ENCODE measurements at regions not wholly inside any gene's neighbourhood (a gene's known extent, or its start where the extent isn't known, plus 50 kb on each side); places are given as distances from the start of the nearest gene placed in this dataset.
"Not testable (repeated sequence)": the region's sequence is repeated elsewhere in the genome, so short reads cannot be mapped to it uniquely, and the experiment has no call there.

DNA sequence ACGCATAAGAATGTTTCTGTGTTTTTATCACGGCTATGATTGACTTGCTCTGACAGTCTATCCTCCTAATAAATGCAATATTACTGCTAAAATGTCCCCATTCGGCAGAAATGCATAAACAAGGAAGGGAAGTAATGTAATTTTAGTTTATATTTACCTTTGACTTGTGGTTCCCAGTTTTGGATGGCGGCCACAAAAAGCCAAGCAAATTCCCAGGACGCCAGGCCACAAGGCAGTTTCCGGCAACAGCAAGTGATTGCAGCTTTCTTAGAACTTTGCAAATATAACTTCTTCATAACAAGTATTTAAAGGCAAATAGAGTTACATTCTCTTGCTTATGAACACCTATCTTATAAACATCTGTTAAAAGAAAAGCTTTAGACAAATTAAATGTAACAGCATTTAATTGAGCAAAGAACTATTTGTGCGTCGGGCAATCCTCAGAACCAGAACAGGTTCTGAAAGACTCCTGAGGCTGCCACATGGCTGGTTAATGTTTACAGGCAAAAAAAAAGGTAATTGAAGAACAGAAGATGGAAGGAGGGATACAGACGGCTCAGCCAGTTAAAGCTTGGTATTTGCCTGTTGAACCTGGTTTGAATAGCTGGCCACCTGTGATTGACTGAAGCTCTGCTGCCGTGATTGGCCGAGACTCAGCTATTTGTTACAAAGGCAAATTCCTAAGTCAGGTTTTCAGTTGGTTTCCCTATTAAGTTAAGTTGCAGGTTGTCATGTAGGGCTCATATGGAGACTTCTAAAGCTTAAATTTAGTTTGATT lies 80.8 kb downstream of the C21orf91 start:
- no peak for DNase-seq

- no peak for DNase-seq
Observed at GRCh38 chr21:17736072-17736471, 83.1 kb downstream of the C21orf91 start.

DNA sequence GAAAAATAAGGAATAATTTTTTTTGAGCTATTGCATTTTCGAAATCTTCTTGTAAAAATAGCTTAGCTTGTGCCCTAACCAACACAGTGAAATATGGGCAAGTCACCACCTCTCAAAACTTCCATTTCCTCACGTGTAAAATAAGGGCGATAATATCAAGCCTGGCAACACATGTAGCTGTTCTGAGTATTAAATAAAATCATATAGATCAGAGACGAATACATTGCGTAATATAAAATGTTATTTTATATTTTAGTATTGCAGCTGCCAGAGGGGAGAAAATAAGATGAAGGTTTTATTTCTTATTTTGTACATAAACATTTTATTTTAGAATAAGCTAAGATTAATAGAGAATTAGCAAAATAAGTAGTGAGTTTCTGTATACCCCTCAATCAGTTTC lies 85.9 kb downstream of the C21orf91 start:
- DNase-seq: no peak

DNA sequence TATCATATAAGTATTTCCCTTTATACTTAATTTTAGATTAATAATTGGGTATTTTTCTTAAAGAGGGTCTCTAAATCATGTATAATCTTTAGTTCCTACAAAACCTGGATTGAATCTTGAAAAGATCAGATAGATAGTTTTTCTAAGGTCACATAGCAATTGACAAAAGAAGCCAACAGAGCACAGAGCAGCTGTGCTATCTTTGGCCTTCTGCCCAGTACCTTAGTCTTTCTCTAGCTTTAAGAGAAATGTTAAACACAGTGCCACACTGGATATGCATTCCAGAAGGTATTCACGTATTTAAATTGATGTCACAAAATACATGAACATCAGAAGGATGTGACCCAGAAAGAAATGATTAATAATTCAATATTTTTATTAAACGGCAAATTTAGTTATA lies 86.8 kb downstream of the C21orf91 start:
- DNase-seq: peak; percentile 54

DNA sequence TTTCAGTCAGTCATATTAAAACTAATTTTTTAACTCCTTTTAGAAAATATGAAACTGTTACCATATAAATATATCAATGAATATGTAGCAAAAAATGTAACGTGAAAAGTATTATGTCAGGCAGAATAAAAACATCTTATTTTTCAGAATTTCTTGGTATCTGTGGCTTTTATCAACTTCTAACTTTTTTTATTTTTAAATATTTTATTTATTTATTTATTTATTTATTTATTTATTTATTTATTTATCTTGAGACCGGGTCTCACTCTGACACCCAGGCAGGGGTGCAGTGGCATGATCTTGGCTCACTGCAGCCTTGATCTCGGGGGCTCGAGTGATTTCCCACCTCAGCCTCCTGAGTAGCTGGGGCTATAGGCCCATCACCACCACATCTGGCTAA lies 87.6 kb downstream of the C21orf91 start:
- DNase-seq: no peak

DNA sequence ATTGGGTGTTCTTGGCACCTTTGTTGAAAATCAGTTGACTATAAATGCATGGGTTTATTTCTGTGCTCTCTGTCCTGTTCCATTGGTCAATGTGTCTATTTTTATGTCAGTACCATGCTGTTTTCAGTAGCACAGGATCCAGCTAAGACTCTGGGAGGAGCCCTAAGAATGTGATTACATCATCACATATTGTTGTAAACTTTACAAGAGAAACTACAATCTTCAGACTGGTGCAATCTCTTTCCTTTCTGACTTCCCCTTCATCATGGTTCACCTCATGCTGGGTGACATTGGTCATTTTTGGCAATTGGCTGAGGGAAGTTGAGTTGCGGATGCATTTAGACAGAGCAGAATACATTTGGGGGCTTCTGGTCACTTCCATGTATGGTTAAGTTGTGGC lies 88.4 kb downstream of the C21orf91 start:
- DNase-seq: no peak

DNA sequence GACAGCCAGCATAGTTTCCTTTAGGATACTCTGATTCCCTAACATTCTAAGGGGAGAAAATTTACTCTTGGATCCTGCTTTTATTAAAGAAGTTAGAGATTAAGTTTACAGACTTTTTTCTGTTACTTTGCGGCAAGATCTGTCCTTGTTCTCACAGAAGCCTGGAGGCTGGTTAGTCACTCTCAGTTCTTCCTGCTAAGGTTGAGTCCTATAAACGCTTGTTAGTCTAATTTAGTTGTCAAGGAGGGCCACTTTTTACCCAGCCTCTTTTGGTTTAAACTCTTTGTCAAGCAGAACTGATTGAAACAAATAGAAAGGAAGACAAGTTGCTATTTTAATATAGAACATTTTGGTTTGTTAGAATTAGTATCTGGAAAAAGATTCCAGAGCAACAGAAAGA lies 89.7 kb downstream of the C21orf91 start:
- no peak for DNase-seq

- no peak for DNase-seq
Observed at GRCh38 chr21:17727361-17727760, 91.8 kb downstream of the C21orf91 start.

- DNase-seq: no peak
Observed at GRCh38 chr21:17726047-17726829, 92.9 kb downstream of the C21orf91 start.

DNA sequence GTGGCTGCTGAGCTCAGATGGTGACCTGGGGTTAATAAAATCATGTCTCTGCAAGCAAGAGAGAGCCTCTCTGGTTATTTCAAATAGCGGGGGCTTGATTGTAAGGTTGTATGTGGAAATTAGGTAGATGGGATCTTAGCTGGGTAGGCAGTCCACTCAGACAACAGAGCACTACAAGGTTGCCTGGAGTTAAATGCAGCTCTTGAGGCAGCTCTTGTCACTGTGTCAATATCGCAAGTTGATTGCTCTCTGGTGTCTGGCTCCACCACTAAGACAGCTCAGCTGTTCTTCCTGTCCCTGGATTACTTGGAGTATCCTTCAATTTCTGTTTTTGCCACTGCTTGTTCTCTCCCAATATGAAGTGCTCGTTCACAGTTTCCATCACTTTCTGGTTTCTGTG lies 93.8 kb downstream of the C21orf91 start:
- peak; percentile 86 for DNase-seq

- DNase-seq: no peak
Observed at GRCh38 chr21:17712887-17713286, 100.2 kb upstream of the BTG3 start.

DNA sequence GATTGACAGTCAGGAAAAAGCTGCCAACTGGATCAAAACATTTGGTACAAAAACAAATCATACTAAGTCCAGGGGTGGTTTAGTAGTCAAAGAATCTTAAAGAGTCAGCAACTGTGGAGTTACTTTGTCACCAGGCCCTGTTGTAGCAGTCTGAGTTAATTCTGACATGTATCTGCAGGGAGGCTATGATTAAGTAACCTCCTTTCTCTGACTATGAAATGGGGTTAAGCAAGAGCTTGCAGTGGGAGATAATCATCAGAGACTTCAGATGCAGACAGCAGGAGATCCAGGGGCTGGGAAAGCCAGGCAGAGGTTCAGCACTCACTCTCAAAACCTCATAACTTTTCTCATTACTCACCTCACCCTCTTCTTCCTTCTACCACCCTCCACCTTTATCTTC lies 99.2 kb upstream of the BTG3 start:
- no peak for DNase-seq

- no peak for DNase-seq
Observed at GRCh38 chr21:17709266-17709611, 96.5 kb upstream of the BTG3 start.

- no peak for DNase-seq
Observed at GRCh38 chr21:17708522-17709265, 96.0 kb upstream of the BTG3 start.

DNA sequence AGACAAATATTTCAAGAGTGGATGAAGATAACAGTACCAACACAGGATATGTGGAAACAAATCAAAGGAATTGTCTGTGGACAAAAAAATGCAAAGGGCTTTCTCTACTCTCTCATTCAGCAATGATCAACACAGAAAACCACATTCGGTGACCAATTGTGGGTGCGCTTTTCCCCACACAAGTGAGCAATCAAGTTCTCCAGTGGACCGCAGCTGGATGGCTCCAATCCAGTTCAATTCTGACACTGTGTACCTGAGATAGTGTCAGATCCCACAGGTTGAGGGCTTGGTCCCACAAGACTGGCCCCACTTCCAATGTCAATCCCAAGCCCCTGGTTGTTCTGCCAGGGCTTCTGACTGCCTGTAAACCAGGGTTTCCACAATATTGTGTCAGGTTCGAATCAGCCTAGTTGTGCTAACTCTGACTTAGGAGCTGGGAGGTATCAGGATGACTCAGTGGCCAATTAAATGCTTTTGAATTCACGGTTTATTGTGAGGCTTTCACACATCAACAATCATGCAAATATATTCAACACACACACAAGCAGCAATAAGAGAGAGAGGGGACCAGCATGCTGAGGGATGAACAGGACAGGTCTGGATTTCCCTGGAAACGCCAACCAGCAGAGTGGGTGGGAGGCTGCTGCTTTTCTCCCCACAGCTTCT lies 87.0 kb upstream of the BTG3 start:
- no peak for DNase-seq

DNA sequence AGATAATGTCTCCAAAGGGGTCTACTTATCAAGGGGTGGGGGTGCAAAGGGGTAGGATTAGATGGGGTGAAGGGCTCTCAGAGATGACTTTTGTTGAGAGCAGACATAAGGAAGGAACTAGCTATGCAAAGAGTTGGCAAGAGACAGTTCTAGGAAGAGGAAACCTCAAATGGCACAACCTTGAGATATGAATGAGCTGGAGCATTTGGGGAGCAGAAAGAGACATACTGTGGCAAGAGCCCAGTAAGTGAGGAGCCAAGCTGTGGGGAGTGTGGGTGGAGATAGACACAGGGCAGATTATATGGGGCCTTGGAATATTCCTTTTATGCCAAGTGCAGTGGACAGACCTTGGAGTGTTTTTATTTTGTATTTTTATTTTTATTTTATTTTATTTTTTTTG lies 84.8 kb upstream of the BTG3 start:
- no peak for DNase-seq

- DNase-seq: not testable (repeated sequence)
Observed at GRCh38 chr21:17694416-17694815, 81.7 kb upstream of the BTG3 start.

GRCh38 chr21:17693801-17694200 lies 81.1 kb upstream of the BTG3 start:
- no peak for DNase-seq

DNA sequence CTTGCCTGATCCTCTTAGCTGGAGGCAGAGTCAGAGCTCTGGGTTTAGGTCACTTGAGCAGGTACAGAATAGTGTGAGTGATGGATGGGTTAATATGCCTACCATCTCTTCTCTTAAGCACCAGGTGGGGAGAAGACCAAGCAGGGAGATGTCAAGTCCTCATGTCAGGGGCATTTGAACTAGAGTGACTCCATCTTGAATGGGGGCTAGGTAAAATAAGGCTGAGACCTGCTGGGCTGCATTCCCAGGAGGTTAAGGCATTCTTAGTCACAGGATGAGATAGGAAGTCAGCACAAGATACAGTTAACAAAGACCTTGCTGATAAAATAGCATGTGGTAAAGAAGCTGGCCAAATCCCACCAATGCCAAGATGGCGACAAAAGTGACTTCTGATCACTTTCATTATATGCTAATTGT lies 77.4 kb upstream of the BTG3 start:
- no peak for DNase-seq

DNA sequence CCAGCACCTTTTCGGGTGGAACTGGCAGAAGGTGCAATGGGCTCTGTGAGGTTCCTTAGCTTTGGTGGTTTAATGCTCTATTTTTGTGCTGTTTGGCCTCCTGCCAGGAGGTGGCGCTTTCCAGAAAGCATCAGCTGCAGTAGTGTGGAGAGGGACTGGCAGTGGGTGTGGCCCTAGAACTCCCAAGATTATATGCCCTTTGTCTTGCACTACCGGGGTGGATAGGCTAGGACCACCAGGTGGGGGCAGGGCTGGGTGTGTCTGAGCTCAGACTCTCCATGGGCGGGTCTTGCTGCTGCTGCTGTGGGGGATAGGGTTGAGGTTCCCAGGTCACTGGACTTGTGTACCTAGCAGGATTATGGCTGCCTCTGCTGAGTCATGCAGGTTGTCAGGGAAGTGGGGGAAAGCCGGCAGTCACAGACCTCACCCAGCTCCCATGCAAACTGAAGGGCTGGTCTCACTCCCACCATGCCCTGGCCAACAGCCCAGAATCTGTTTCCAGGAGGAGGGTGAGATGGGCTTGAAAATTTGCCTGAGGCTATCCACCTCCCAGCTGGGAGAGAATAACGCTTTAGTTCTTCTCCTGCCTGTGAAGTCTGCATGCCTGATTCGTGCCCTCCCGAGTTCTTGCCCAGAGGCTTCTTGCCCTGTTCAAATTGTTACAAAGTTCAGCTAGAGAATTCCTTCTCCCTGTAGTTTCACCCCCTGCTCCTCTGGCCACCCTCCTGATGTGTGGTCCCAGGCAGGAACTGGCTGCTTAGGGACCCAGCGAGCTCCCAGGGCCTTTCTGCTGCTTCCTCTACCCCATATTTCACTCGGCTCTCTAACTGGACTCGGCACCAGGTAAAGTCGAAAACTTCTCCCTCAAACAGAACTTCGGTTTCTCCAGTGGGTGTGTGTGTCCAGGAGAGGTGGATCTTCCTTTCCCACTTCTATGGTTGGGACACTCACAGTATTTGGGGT lies 76.5 kb upstream of the BTG3 start:
- DNase-seq: peak; percentile 85

- no peak for DNase-seq
Observed at GRCh38 chr21:17682924-17683323, 70.2 kb upstream of the BTG3 start.

GRCh38 chr21:17679002-17679600 lies 66.4 kb upstream of the BTG3 start:
- DNase-seq: peak; percentile 54

Measured in NCI-H1105 (cell line).